Astrocyte (in vitro differentiated cells and primary cell): ENCODE measurements at regions not wholly inside any gene's neighbourhood (a gene's known extent, or its start where the extent isn't known, plus 50 kb on each side); places are given as distances from the start of the nearest gene placed in this dataset.

Source experiments
- EZH2 ChIP-seq: IDR thresholded peaks from 2 replicates; pipeline ENCODE4 v1.6.1; 2012; ENCODE audit warnings: mild to moderate bottlenecking, low read length, inconsistent platforms; ENCODE audit not compliant: insufficient read depth
- TF ChIP-seq, protein P1 (sequence below): IDR thresholded peaks from 2 replicates; pipeline ENCODE4 v1.5.1; 2011; ENCODE audit warnings: low read depth, mild to moderate bottlenecking, inconsistent platforms, low read length, moderate library complexity; ENCODE audit not compliant: insufficient read depth

DNA sequence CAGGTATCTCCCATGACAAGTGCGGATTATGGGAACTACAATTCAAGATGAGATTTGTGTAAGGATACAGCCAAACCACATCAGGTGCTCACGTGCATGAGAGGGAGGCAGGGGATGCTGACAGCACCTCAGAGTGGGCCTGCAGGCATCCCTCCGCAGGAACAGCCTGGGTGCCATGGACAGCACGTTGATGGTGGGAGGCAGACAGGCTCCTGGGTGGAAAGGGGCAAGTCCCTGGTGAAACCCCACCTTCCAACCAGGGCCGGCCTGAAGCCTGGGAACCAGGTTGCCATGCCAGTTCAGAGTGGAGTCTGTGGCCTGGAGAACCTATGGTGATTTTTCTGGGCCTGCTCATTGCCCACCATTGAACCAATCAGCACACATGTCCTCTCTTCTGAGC is 1469.6 kb downstream of the PCDH7 start:
- no peak for TF ChIP-seq EZH2
- TF ChIP-seq, protein P1, sequence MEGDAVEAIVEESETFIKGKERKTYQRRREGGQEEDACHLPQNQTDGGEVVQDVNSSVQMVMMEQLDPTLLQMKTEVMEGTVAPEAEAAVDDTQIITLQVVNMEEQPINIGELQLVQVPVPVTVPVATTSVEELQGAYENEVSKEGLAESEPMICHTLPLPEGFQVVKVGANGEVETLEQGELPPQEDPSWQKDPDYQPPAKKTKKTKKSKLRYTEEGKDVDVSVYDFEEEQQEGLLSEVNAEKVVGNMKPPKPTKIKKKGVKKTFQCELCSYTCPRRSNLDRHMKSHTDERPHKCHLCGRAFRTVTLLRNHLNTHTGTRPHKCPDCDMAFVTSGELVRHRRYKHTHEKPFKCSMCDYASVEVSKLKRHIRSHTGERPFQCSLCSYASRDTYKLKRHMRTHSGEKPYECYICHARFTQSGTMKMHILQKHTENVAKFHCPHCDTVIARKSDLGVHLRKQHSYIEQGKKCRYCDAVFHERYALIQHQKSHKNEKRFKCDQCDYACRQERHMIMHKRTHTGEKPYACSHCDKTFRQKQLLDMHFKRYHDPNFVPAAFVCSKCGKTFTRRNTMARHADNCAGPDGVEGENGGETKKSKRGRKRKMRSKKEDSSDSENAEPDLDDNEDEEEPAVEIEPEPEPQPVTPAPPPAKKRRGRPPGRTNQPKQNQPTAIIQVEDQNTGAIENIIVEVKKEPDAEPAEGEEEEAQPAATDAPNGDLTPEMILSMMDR: no peak
